Endometrial microvascular endothelial cells (primary cell): ENCODE measurements at regions not wholly inside any gene's neighbourhood (a gene's known extent, or its start where the extent isn't known, plus 50 kb on each side); places are given as distances from the start of the nearest gene placed in this dataset.

Source experiments
- in situ Hi-C: cut with HindIII; loops from 2 replicates; pipeline ENCODE4 v1.10.0; 2017; ENCODE audit warnings: low sequenced_read_pairs, low pct_unique_long_range_greater_than_20kb; ENCODE audit errors: inconsistent ontology term

DNA sequence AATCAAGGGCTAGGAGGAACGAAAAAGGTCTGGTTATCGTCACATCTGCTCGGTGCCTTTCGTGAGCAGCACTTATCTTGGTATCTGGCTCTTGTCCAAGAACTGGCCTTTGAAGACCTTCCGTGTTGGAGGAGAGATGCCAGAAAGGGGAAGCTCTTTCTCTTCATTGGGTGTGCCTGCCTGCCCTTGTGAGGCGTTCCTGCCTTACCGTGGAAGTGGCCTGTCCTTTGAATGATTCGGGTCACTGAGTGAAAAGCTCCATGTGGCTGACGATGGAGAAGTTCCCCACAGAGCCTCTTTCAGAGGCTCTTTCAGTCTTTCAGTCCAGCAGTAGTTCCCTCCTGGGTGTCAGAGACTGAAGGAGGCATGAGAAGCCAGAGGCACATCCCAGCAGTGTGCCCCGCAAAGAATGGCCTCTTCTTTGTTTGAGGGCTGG is 121.5 kb upstream of the SLC10A2 start:
- in situ Hi-C loops: no loop called here

- in situ Hi-C loops: no loop called here
Observed at GRCh38 chr13:103184413-103184812, 118.2 kb upstream of the SLC10A2 start.

- in situ Hi-C loops: no loop called here
Observed at GRCh38 chr13:103178986-103179943, 113.0 kb upstream of the SLC10A2 start.

DNA sequence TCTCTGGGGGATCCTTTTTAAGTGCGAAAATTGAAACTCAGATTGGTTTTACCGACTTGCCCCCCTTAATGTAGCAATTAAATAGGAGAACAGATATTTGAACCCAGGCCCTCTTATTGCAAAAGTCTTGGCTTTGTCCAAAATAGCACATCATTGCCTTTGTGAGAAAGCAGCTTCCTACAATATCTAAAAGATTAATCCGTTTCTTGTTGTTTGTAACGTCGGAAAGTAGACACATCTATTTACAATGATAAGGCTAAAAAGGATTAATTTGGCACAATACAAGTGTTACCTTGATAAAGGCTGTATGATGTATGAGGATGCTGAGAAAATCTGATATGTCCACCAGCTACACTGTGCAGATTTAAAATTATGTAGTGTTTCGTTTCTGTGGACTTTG is 108.7 kb upstream of the SLC10A2 start:
- in situ Hi-C loops: no loop called here

GRCh38 chr13:103168901-103169508 is 102.8 kb upstream of the SLC10A2 start:
- in situ Hi-C loops: no loop called here

GRCh38 chr13:103164251-103164650 is 98.0 kb upstream of the SLC10A2 start:
- in situ Hi-C loops: no loop called here

DNA sequence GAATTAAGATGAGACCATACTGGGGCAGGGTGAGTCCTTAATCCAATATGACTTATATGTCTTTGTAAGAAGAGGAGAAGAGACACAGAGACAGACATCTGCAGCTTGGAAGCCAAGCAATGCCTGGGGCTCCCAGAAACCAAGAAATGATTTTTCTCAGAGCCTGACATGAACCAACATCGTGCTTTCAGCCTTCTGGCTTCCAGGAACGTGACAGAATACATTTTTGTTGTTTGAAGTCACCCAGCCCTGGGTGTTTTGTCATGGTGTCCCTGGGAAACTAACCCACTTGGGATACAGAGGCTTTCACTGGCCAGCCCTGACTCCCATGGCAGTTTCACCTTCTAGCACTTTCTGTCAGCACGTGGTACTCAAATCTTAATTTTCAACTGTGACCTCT is 95.3 kb upstream of the SLC10A2 start:
- in situ Hi-C loops: no loop called here

DNA sequence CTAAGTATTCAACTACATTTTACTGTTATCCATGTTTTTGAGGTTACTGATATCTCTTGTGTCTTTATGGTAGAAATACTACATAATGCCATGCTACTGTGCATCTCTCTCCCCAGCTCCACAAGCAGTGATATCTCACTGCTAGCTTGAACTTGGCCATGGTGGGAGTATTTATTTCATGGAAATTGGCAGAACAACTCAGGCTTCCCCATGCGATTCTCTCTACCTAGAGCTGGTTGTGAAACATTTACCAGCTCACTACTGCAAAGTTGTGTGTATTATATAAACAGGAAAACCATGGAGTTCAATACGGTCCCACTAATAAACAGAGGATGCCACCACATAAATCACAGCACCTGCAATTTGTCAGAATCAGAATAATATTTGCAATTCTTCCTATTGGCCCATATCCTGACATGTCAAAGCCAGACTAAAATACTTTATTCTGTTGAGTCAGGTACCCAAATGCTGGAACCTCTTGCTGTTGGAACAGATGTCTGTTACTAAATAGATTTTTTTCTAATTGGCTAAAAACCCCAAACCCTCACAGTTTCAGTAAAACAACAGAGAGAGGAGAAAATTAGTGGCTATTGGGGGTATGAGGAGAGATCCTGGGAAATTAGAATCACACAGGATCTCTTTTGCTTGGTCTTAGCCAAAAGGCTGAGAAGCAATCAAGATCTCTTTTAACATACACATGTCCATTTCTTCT is 91.4 kb upstream of the SLC10A2 start:
- in situ Hi-C loops: no loop called here

GRCh38 chr13:103157016-103157415 is 90.8 kb upstream of the SLC10A2 start:
- in situ Hi-C loops: no loop called here

GRCh38 chr13:103156346-103156998 is 90.3 kb upstream of the SLC10A2 start:
- in situ Hi-C loops: no loop called here

- in situ Hi-C loops: no loop called here
Observed at GRCh38 chr13:103153466-103153865, 87.2 kb upstream of the SLC10A2 start.

GRCh38 chr13:103147961-103148360 is 81.7 kb upstream of the SLC10A2 start:
- in situ Hi-C loops: no loop called here

DNA sequence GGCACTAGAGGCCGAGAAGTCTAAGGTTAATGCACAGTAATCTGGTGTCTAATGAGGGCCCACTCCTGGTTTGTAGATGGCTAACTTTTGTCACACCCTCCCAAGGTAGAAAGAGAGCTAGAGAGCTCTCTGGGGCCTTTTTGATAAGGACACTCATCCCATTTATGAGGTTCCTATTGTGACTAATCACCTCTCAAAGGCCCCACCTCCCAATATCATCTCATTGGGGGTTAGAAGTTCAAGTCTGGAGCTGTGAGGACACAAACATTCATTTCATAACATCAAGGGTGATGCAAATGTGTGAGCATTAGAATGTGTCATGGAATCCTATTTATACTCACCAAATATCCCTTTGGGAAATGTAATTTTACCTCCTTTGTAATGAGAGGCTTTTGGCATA is 79.2 kb upstream of the SLC10A2 start:
- in situ Hi-C loops: no loop called here

DNA sequence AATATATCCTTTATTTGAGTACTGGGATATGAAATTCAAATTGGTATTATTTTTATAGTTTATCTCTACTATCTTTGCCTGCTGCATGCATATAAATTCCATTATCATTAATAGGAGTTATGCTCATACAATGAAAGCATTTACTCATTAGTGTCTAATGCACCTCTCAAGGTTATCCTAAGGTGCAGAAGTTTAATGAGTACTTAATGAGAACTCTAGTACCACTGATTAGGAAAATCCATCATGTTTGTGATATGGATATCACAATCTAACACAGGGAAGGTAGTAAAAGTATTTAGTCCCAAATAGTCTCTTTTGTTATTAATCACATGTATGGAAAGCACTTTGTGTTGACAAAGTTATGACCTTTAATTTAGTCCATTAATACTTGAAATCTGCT is 77.2 kb upstream of the SLC10A2 start:
- in situ Hi-C loops: no loop called here

DNA sequence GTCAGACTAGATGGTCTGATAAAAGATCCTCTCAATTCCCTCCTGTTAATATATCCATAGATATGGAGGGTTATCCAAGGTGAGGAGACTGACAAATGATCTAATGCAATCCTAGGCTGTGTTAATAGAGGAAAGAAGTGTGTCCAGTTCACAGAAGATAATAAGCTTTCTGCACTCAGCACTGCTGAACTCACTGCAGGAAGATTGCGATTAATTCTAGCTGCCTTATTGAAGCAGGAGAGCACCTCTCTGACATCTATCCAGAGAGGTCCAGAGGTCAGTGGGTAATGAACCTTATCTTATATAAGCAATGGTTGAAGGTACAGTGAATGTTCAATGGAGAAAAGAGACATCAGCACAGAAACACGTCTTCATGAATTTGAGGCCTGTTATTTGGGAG is 75.9 kb upstream of the SLC10A2 start:
- in situ Hi-C loops: no loop called here

- in situ Hi-C loops: no loop called here
Observed at GRCh38 chr13:103140001-103140671, 73.9 kb upstream of the SLC10A2 start.

DNA sequence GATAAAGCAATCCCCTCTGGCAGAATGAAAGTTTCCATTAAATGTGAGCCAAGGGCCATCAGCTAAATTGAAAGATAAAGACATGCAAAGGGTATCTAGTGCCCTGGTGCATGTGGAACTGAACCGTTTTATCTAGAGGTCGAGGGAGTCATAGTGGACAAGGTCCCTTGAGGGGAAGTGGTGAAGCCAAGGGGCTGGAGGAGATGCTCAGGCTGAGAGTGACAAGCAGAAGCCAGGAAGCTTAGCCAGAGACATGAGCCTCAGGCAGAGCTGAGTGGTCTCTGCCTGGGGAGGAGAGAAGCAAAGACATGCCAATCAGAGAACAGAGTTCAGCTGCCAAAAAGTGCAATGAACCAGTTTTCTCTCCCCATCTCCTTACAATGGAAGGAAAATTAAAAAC is 68.1 kb upstream of the SLC10A2 start:
- in situ Hi-C loops: no loop called here

GRCh38 chr13:103133556-103133955 is 67.3 kb upstream of the SLC10A2 start:
- in situ Hi-C loops: no loop called here
